WTC11 (cell line): ENCODE measurements at regions not wholly inside any gene's neighbourhood (a gene's known extent, or its start where the extent isn't known, plus 50 kb on each side); places are given as distances from the start of the nearest gene placed in this dataset.

Experiments
- ATAC-seq: fragments of 200-7000 bp; cut with Tn5 transposase; 2 replicates; pipeline ENCODE4 v1.10.0; 2021; ENCODE audit warnings: mild to moderate bottlenecking, moderate library complexity
- CTCF ChIA-PET: fragments of 300-600 bp; sonication (Branson Sonifier 250); formaldehyde crosslinking; loops from one replicate; lab custom pipeline; 2021; ENCODE audit warnings: antibody characterized with exemption; lab: Charles Lee
- POLR2A ChIA-PET: fragments of 350-600 bp; sonication (Branson Sonifier 250); formaldehyde crosslinking; loops from one replicate; lab custom pipeline; 2021; ENCODE audit warnings: antibody characterized with exemption; lab: Charles Lee
- DNase-seq: peaks from one replicate; pipeline ENCODE4 v3.0.0; 2021; ENCODE audit warnings: low spot score
- H3K27ac Mint-ChIP-seq: 2 replicates; pipeline ENCODE4 v1.8.0; 2021; ENCODE audit warnings: mixed read lengths
- H3K27me3 Mint-ChIP-seq: 2 replicates; pipeline ENCODE4 v1.8.0; 2021; ENCODE audit warnings: low read depth, mild to moderate bottlenecking, moderate library complexity, mixed read lengths
- H3K36me3 Mint-ChIP-seq: 2 replicates; pipeline ENCODE4 v1.8.0; 2021; ENCODE audit warnings: mixed read lengths
- H3K4me1 Mint-ChIP-seq: 2 replicates; pipeline ENCODE4 v1.8.0; 2022; ENCODE audit warnings: mixed read lengths
- H3K4me3 Mint-ChIP-seq: 2 replicates; pipeline ENCODE4 v1.8.0; 2021; ENCODE audit warnings: mild to moderate bottlenecking, moderate library complexity, mixed read lengths
- H3K9me3 Mint-ChIP-seq: 2 replicates; pipeline ENCODE4 v1.8.0; 2021; ENCODE audit warnings: mixed read lengths
- CREB1 ChIP-seq: sonication (generic); formaldehyde crosslinking; IDR thresholded peaks from 2 replicates; pipeline ENCODE4 v1.8.0; 2023; ENCODE audit warnings: mild to moderate bottlenecking, missing genetic modification reagents
- EMX1 ChIP-seq: fragments of 250-450 bp; sonication (Bioruptor Pico); IDR thresholded peaks from 2 replicates; pipeline ENCODE4 v1.8.0; 2021; ENCODE audit warnings: mild to moderate bottlenecking
- ETV6 ChIP-seq: sonication (generic); formaldehyde crosslinking; IDR thresholded peaks from 2 replicates; pipeline ENCODE4 v1.8.1; 2022; ENCODE audit warnings: mild to moderate bottlenecking, missing genetic modification reagents
- GRHL2 ChIP-seq: fragments of 250-450 bp; sonication (Bioruptor Pico); IDR thresholded peaks from 2 replicates; pipeline ENCODE4 v1.8.0; 2022; ENCODE audit warnings: mild to moderate bottlenecking, moderate library complexity; ENCODE audit not compliant: insufficient replicate concordance, severe bottlenecking
- MYBL2 ChIP-seq: sonication (generic); formaldehyde crosslinking; IDR thresholded peaks from 2 replicates; pipeline ENCODE4 v1.8.1; 2023; ENCODE audit warnings: mild to moderate bottlenecking, moderate library complexity, missing genetic modification reagents
- SMAD4 ChIP-seq: sonication (generic); formaldehyde crosslinking; IDR thresholded peaks from 2 replicates; pipeline ENCODE4 v1.8.0; 2022; ENCODE audit warnings: mild to moderate bottlenecking, missing genetic modification reagents
- SOX15 ChIP-seq: fragments of 250-450 bp; sonication (Bioruptor Pico); IDR thresholded peaks from 2 replicates; pipeline ENCODE4 v1.9.0; 2021; ENCODE audit warnings: mild to moderate bottlenecking
- TP53 ChIP-seq: sonication (generic); formaldehyde crosslinking; IDR thresholded peaks from 2 replicates; pipeline ENCODE4 v1.8.1; 2023; ENCODE audit warnings: mild to moderate bottlenecking, missing genetic modification reagents
- ZNF121 ChIP-seq: sonication (generic); formaldehyde crosslinking; IDR thresholded peaks from 2 replicates; pipeline ENCODE4 v1.8.0; 2023; ENCODE audit warnings: missing genetic modification reagents
- ZNF263 ChIP-seq: sonication (generic); formaldehyde crosslinking; IDR thresholded peaks from 2 replicates; pipeline ENCODE4 v1.8.1; 2022; ENCODE audit warnings: low read depth, mild to moderate bottlenecking, moderate library complexity, missing genetic modification reagents
- ZNF671 ChIP-seq: fragments of 250-450 bp; sonication (Bioruptor Pico); IDR thresholded peaks from 2 replicates; pipeline ENCODE4 v1.8.0; 2021; ENCODE audit warnings: mild to moderate bottlenecking
- TF ChIP-seq, protein P1 (sequence below): sonication (generic); formaldehyde crosslinking; IDR thresholded peaks from 2 replicates; pipeline ENCODE4 v1.8.1; 2023; ENCODE audit warnings: mild to moderate bottlenecking, missing genetic modification reagents
- TF ChIP-seq, protein P2 (sequence below): sonication (generic); formaldehyde crosslinking; IDR thresholded peaks from 2 replicates; pipeline ENCODE4 v1.8.0; 2023; ENCODE audit warnings: mild to moderate bottlenecking, missing genetic modification reagents
- TF ChIP-seq, protein P3 (sequence below): fragments of 200-600 bp; IDR thresholded peaks from 2 replicates; pipeline ENCODE4 v1.8.0; 2022; ENCODE audit warnings: antibody characterized with exemption
- TF ChIP-seq, protein P4 (sequence below): sonication (generic); formaldehyde crosslinking; IDR thresholded peaks from 2 replicates; pipeline ENCODE4 v1.8.1; 2023; ENCODE audit warnings: mild to moderate bottlenecking, moderate library complexity, missing genetic modification reagents
- TF ChIP-seq, protein P5 (sequence below): sonication (generic); formaldehyde crosslinking; IDR thresholded peaks from 2 replicates; pipeline ENCODE4 v1.8.0; 2022; ENCODE audit warnings: mild to moderate bottlenecking, missing genetic modification reagents
- TF ChIP-seq, protein P6 (sequence below): sonication (generic); formaldehyde crosslinking; IDR thresholded peaks from 2 replicates; pipeline ENCODE4 v1.8.0; 2022; ENCODE audit warnings: mild to moderate bottlenecking, missing genetic modification reagents
- TF ChIP-seq, protein P7 (sequence below): sonication (generic); formaldehyde crosslinking; IDR thresholded peaks from 2 replicates; pipeline ENCODE4 v1.8.1; 2022; ENCODE audit warnings: missing genetic modification reagents, borderline replicate concordance
- TF ChIP-seq, protein P8 (sequence below): sonication (generic); formaldehyde crosslinking; IDR thresholded peaks from 2 replicates; pipeline ENCODE4 v1.8.0; 2023; ENCODE audit warnings: missing genetic modification reagents

DNA sequence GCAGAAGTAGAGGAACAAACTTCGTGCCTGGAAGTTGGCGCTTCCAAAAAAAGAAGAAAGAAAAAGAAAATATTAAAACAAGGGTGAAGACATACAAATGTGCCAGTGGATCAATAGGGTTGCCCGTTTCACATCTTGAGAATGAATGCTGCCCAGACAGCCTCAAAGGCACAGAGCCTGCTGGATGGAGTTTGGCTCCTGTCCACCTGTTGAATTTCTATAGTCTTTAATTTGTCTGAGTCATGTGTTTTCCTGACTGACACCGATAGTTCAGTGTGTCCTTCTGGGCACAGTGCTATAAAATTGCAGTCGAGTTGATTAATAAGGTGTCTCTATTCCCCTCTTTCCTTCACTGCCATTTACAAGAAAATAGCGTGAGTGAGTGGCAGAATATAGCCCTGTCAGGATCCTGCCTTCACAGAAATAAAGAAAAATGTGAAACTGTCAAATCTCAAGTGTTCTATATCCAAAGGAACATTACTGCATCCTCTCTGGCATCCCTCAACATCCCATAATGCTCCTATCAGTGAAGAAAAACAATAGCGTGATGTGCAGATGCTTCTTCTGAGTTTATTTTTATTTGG, 471.3 kb upstream of the AUTS2 start:
- ChIA-PET POLR2A (no interaction called here), CTCF (no interaction called here)
- Mint-ChIP-seq H3K9me3 (no peaks in the 10 kb centered on the region), H3K4me1 (no peaks in the 10 kb centered on the region), H3K27ac (no peak overlapping the region), H3K27me3 (no peaks in the 10 kb centered on the region; the same call in 1 of the 2 replicates), H3K4me3 (no peak overlapping the region), H3K36me3 (no peaks in the 10 kb centered on the region)
- TF ChIP-seq, protein P1, sequence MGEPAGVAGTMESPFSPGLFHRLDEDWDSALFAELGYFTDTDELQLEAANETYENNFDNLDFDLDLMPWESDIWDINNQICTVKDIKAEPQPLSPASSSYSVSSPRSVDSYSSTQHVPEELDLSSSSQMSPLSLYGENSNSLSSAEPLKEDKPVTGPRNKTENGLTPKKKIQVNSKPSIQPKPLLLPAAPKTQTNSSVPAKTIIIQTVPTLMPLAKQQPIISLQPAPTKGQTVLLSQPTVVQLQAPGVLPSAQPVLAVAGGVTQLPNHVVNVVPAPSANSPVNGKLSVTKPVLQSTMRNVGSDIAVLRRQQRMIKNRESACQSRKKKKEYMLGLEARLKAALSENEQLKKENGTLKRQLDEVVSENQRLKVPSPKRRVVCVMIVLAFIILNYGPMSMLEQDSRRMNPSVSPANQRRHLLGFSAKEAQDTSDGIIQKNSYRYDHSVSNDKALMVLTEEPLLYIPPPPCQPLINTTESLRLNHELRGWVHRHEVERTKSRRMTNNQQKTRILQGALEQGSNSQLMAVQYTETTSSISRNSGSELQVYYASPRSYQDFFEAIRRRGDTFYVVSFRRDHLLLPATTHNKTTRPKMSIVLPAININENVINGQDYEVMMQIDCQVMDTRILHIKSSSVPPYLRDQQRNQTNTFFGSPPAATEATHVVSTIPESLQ (CRISPR knock-in tag), result no peak
- no peak for TF ChIP-seq CREB1
- no peak for ATAC-seq
- no peak for DNase-seq

DNA sequence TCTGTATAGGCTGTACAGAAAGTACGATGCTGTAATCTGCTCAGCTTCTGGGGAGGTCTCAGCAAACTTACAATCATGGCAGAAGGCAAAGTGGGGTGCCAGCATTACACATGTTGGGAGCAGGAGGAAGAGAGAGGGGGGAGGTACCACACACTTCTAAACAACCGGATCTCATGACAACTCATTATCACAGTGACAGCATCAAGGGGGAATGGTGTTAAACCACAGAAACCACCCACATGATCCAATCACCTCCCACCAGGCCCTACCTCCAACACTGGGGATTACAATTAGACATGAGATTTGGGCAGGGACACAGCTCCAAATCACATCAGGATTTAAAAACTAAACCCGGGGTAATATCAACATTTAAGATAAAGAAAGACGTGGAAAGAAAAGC, 468.8 kb upstream of the AUTS2 start:
- no peak overlapping the region for H3K4me3 Mint-ChIP-seq
- peaks cover 10% of the 10 kb centered on the region for H3K27me3 Mint-ChIP-seq
- ChIA-PET POLR2A (no interaction called here), CTCF (interaction anchor here (1.8 kb wide), 1 partner anchor 10 kb away, joined by 8 read pairs; no protein-coding TSS in a partner anchor)
- TF ChIP-seq ETV6, result no peak
- no peak for TF ChIP-seq SMAD4 (CRISPR knock-in tag)
- no peaks in the 10 kb centered on the region for H3K9me3 Mint-ChIP-seq
- no peak overlapping the region for H3K27ac Mint-ChIP-seq
- H3K36me3 Mint-ChIP-seq, result no peaks in the 10 kb centered on the region
- DNase-seq (no peak), ATAC-seq (no peak)
- peaks cover 6% of the 10 kb centered on the region; the same call in 1 of the 2 replicates for H3K4me1 Mint-ChIP-seq

DNA sequence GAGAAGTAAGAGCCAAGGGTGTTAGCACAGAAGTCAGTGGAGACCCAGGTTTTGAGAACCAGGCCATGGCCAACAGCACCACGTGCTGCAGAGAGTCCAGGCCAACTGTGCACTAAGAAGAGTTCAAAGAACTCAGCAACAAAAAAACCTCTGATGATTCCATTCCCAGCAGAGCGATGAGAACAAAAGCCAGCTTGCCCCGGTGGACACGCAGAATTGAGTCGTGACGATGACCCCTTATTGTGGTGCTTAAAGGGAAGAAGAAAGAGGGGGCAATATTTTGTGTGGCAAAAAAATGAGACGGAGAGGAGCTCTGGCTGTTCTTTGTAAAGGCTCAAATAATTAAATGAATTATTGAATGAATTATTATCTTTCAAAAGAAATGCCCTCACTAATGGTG, 468.3 kb upstream of the AUTS2 start:
- POLR2A ChIA-PET, result no interaction called here
- no peak overlapping the region for H3K27ac Mint-ChIP-seq
- no peak for TF ChIP-seq TP53 (CRISPR knock-in tag)
- TF ChIP-seq, protein P2, sequence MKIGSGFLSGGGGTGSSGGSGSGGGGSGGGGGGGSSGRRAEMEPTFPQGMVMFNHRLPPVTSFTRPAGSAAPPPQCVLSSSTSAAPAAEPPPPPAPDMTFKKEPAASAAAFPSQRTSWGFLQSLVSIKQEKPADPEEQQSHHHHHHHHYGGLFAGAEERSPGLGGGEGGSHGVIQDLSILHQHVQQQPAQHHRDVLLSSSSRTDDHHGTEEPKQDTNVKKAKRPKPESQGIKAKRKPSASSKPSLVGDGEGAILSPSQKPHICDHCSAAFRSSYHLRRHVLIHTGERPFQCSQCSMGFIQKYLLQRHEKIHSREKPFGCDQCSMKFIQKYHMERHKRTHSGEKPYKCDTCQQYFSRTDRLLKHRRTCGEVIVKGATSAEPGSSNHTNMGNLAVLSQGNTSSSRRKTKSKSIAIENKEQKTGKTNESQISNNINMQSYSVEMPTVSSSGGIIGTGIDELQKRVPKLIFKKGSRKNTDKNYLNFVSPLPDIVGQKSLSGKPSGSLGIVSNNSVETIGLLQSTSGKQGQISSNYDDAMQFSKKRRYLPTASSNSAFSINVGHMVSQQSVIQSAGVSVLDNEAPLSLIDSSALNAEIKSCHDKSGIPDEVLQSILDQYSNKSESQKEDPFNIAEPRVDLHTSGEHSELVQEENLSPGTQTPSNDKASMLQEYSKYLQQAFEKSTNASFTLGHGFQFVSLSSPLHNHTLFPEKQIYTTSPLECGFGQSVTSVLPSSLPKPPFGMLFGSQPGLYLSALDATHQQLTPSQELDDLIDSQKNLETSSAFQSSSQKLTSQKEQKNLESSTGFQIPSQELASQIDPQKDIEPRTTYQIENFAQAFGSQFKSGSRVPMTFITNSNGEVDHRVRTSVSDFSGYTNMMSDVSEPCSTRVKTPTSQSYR, result no peak
- no peak for TF ChIP-seq ZNF671 (CRISPR knock-in tag)
- TF ChIP-seq ETV6, result no peak
- TF ChIP-seq, protein P3, sequence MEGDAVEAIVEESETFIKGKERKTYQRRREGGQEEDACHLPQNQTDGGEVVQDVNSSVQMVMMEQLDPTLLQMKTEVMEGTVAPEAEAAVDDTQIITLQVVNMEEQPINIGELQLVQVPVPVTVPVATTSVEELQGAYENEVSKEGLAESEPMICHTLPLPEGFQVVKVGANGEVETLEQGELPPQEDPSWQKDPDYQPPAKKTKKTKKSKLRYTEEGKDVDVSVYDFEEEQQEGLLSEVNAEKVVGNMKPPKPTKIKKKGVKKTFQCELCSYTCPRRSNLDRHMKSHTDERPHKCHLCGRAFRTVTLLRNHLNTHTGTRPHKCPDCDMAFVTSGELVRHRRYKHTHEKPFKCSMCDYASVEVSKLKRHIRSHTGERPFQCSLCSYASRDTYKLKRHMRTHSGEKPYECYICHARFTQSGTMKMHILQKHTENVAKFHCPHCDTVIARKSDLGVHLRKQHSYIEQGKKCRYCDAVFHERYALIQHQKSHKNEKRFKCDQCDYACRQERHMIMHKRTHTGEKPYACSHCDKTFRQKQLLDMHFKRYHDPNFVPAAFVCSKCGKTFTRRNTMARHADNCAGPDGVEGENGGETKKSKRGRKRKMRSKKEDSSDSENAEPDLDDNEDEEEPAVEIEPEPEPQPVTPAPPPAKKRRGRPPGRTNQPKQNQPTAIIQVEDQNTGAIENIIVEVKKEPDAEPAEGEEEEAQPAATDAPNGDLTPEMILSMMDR, result no peak
- no peak for TF ChIP-seq SOX15
- TF ChIP-seq ZNF121 (CRISPR knock-in tag), result no peak
- TF ChIP-seq, protein P4, sequence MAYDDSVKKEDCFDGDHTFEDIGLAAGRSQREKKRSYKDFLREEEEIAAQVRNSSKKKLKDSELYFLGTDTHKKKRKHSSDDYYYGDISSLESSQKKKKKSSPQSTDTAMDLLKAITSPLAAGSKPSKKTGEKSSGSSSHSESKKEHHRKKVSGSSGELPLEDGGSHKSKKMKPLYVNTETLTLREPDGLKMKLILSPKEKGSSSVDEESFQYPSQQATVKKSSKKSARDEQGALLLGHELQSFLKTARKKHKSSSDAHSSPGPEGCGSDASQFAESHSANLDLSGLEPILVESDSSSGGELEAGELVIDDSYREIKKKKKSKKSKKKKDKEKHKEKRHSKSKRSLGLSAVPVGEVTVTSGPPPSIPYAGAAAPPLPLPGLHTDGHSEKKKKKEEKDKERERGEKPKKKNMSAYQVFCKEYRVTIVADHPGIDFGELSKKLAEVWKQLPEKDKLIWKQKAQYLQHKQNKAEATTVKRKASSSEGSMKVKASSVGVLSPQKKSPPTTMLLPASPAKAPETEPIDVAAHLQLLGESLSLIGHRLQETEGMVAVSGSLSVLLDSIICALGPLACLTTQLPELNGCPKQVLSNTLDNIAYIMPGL (CRISPR knock-in tag), result no peak
- TF ChIP-seq SMAD4 (CRISPR knock-in tag), result no peak
- TF ChIP-seq, protein P5, sequence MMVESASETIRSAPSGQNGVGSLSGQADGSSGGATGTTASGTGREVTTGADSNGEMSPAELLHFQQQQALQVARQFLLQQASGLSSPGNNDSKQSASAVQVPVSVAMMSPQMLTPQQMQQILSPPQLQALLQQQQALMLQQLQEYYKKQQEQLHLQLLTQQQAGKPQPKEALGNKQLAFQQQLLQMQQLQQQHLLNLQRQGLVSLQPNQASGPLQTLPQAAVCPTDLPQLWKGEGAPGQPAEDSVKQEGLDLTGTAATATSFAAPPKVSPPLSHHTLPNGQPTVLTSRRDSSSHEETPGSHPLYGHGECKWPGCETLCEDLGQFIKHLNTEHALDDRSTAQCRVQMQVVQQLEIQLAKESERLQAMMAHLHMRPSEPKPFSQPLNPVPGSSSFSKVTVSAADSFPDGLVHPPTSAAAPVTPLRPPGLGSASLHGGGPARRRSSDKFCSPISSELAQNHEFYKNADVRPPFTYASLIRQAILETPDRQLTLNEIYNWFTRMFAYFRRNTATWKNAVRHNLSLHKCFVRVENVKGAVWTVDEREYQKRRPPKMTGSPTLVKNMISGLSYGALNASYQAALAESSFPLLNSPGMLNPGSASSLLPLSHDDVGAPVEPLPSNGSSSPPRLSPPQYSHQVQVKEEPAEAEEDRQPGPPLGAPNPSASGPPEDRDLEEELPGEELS (CRISPR knock-in tag), result no peak
- no peak for TF ChIP-seq ZNF263 (CRISPR knock-in tag)
- TF ChIP-seq MYBL2 (CRISPR knock-in tag), result no peak
- TF ChIP-seq, protein P6, sequence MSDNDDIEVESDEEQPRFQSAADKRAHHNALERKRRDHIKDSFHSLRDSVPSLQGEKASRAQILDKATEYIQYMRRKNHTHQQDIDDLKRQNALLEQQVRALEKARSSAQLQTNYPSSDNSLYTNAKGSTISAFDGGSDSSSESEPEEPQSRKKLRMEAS (CRISPR knock-in tag), result no peak
- TF ChIP-seq, protein P7, sequence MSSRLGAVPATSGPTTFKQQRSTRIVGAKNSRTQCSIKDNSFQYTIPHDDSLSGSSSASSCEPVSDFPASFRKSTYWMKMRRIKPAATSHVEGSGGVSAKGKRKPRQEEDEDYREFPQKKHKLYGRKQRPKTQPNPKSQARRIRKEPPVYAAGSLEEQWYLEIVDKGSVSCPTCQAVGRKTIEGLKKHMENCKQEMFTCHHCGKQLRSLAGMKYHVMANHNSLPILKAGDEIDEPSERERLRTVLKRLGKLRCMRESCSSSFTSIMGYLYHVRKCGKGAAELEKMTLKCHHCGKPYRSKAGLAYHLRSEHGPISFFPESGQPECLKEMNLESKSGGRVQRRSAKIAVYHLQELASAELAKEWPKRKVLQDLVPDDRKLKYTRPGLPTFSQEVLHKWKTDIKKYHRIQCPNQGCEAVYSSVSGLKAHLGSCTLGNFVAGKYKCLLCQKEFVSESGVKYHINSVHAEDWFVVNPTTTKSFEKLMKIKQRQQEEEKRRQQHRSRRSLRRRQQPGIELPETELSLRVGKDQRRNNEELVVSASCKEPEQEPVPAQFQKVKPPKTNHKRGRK (CRISPR knock-in tag), result no peak
- no peak for TF ChIP-seq EMX1
- TF ChIP-seq, protein P8, sequence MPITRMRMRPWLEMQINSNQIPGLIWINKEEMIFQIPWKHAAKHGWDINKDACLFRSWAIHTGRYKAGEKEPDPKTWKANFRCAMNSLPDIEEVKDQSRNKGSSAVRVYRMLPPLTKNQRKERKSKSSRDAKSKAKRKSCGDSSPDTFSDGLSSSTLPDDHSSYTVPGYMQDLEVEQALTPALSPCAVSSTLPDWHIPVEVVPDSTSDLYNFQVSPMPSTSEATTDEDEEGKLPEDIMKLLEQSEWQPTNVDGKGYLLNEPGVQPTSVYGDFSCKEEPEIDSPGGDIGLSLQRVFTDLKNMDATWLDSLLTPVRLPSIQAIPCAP (CRISPR knock-in tag), result no peak
- TF ChIP-seq GRHL2 (CRISPR knock-in tag), result no peak

More for the DNA sequence above, 468.3 kb upstream of the AUTS2 start:
- Mint-ChIP-seq H3K27me3 (peaks cover 11% of the 10 kb centered on the region), H3K4me3 (no peak overlapping the region), H3K4me1 (peaks cover 6% of the 10 kb centered on the region; the same call in 1 of the 2 replicates), H3K36me3 (no peaks in the 10 kb centered on the region), H3K9me3 (no peaks in the 10 kb centered on the region)
- DNase-seq (no peak), ATAC-seq (no peak)
- CTCF ChIA-PET, result no interaction called here
